ENCODE measurements at regions not wholly inside any gene's neighbourhood (a gene's known extent, or its start where the extent isn't known, plus 50 kb on each side); places are given as distances from the start of the nearest gene placed in this dataset.

GRCh38 chr3:66642019-66642418, 141.2 kb upstream of the LRIG1 start:
- TF ChIP-seq YY1 (IDR thresholded peaks at IDR 0.05; ENCODE audit: insufficient read depth, insufficient read length), result no peak
- no peak for TF ChIP-seq SUZ12 (IDR thresholded peaks at IDR 0.05; ENCODE audit: extremely low read depth, insufficient read depth, insufficient read length)
